ENCODE measurements at regions not wholly inside any gene's neighbourhood (a gene's known extent, or its start where the extent isn't known, plus 50 kb on each side); places are given as distances from the start of the nearest gene placed in this dataset.

DNA sequence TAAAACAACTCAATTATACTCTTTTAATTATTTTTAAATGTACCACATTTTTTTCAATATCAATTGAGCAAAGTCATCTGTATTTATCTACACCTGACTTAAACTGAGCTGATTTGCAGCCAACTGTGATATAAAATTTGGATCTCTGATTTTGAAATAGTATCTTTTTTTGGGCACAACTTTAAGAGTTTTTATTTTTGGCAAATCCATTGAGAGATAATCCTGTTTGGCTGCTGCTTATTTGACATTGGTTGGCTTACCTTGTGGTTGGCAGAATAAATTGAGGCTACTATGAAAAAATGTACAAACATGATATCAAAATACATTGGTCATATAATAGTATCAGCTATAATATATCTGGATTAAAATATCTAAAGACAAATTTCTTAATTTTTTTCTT, 656.0 kb upstream of the NDST4 start:
- no peak for TF ChIP-seq CTCF (IDR thresholded peaks at IDR 0.05)
- TF ChIP-seq POLR2AphosphoS5 (IDR thresholded peaks at IDR 0.05), result no peak
